ENCODE measurements at regions not wholly inside any gene's neighbourhood (a gene's known extent, or its start where the extent isn't known, plus 50 kb on each side); places are given as distances from the start of the nearest gene placed in this dataset.

DNA sequence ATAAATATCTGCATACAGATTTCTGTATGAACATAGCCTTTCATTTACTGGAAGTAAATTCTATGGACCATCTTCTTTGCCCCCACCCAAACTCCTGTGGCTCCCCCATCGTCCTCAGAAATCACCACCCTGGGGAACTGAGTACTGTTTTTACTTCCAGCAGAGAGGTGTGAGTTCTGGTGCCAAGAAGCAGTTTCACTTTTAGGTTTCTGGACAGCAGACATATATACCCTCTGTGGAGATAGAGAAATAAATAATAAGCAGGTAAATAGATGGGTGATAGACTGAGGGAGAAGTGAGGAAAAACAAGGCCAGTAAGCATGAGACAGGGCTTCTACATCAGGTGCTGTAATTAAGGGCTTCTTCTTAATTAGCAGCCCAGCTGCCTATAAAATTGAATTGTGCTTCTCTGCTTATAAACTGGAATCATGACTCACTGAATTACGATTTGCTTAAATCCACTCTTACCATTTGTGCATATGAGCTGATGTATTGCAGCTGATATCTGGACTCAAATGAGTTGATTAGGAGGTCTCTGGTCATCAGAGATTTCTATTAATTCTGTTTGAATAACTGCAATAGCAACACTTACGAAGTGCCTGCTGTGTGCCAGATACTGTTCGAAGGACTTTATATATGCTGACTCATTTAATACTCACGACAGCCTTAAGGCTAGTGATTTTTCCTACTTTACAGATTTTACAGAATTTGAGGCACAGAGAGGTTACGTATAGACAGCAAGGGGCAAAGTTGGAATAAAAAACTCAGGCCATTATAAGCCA is 60.8 kb upstream of the DHX15 start:
- DNase-seq (ENCODE audit: low read depth), result peak; percentile 51
- peak overlapping the region; percentile 27 for H3K4me3 ChIP-seq (ENCODE audit: low read depth, low read length)
- TF ChIP-seq CTCF (IDR thresholded peaks at IDR 0.05; ENCODE audit: insufficient read depth, low read length), result no peak

- no peak for TF ChIP-seq CTCF (IDR thresholded peaks at IDR 0.05; ENCODE audit: insufficient read depth, low read length)
Observed at GRCh38 chr4:24645765-24646550, 61.6 kb upstream of the DHX15 start.

DNA sequence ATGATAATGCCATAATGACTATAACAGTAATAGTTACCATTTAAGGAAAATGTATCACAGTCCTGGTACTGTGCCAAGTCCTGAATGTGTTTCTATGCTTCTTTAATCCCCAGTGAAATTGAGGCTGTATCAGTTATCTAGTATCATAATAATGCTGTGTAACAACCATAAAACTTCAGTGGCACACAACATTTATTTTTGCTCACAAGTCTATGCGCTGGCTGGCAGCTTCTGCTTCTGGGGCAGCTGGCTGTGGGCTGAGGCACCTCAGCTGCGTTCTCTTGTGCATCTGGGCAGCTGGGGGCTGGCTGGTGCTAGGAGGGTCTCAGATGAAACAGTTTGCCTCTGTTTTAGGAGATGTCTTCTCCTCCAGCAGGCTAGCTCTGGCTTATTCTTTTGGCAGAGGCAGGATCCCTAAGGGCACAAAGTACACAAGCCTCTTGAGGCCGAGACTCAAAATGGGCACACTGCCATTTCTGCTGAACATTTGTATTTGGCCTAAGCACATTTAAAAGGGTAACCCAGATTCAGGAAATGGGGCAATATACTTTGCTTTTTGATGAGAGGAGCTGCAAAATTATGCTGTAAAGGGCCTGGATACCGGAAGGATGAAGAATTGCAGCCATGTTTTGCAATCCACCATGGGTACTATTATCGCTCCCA is 62.6 kb upstream of the DHX15 start:
- TF ChIP-seq CTCF (IDR thresholded peaks at IDR 0.05; ENCODE audit: insufficient read depth, low read length), result no peak
- peak; percentile 10 for DNase-seq (ENCODE audit: low read depth)
- H3K4me3 ChIP-seq (ENCODE audit: low read depth, low read length), result no peak overlapping the region

More at GRCh38 chr4:24645765-24646550, 61.6 kb upstream of the DHX15 start:
- no peak overlapping the region for H3K4me3 ChIP-seq (ENCODE audit: low read depth, low read length)
- no peak for DNase-seq (ENCODE audit: low read depth)

DNA sequence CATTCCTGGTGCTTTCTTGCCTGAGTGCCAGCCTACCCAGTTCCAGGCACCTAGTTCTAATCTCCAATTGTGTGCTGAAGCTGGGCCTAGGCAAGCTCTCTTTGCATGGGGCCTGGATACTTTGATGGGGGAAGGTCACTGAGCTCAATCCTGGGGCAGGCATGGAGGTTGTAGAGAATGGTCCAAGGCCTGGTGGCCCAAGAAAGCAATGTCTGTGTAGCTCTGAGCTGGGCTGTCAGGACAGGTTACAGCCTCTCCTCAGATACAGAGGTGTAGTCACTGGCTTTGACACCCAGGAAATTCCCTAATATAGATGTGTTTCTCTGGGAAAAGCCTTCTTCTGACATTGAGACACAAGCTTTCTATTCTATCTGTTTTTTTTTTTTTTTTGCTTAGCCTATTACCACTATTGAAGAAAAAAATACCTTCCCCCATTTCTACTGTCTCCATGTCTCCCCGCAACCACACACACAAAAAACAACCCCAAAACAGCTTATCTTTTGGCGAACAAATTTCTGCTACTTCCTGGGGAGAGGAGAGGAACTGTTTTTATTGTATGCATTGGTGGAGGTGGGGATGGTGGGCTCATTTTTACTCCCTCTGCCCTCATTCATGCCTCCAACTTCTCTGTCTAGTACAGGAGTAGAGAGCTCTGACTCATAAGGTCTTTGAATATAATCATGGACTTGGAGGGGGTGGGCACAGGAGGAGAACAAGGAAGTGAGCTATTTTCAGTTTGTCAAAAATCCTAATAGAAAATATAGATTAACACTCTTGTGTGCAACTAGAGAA is 66.7 kb upstream of the DHX15 start:
- DNase-seq (ENCODE audit: low read depth), result no peak
- TF ChIP-seq CTCF (IDR thresholded peaks at IDR 0.05; ENCODE audit: insufficient read depth, low read length), result no peak
- no peak overlapping the region for H3K4me3 ChIP-seq (ENCODE audit: low read depth, low read length)

GRCh38 chr4:24655326-24655725 is 71.0 kb upstream of the DHX15 start:
- no peak for DNase-seq (ENCODE audit: low read depth)
- no peak for TF ChIP-seq CTCF (IDR thresholded peaks at IDR 0.05; ENCODE audit: insufficient read depth, low read length)
- H3K4me3 ChIP-seq (ENCODE audit: low read depth, low read length), result no peak overlapping the region

DNA sequence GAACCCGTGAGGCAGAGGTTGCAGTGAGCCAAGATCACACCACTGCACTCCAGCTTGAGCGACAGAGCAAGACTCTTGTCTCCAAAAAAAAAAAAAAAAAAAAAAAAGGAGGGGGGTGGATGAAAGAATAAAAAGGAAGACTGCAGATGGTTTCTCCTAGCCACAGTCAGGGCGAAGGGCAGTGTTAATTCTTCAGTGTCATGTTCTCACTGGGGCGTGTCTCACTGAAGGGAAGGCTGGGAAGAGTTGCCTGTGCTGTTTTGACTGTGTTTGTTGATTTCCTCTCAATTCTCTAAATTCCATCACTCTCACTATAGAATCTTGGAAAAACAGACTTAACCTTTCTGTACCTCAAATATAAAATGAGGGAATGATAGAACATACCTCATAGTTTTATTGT is 71.6 kb upstream of the DHX15 start:
- no peak for DNase-seq (ENCODE audit: low read depth)
- TF ChIP-seq CTCF (IDR thresholded peaks at IDR 0.05; ENCODE audit: insufficient read depth, low read length), result no peak
- no peak overlapping the region for H3K4me3 ChIP-seq (ENCODE audit: low read depth, low read length)
